ENCODE measurements at regions not wholly inside any gene's neighbourhood (a gene's known extent, or its start where the extent isn't known, plus 50 kb on each side); places are given as distances from the start of the nearest gene placed in this dataset.

DNA sequence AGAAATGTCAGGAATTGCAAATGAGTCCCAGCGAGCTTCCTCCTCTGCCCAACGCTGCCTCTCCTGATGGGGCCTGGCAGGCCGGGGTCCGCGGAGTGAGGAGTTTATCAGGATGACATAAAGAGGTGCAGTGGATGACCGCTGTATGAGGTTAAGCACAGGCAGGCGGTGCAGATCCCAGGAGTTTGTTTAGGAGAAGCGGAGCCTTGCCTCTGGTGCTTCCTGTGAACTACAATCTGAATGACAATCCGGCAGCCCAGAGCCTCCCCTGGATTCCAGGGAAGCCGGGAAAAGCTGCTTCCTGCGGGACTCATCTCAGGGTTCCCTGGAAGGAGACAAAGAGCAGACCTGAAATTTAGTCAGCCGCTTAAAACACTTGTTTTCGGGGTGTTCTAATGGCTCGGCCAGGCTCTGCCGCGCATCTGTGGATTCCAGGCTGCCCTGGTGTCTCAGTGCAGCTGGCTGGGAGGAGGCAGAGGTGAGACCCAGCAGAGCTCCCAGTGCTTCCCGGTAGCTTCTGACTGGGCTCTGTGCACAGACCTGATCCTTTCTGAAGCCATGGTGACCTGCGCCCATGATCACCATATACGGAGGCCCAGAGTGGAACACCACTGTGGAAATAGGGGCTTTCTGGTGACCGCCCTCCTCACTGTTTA lies 69.8 kb upstream of the IRX4 start:
- no peak overlapping the region for H3K27ac ChIP-seq

DNA sequence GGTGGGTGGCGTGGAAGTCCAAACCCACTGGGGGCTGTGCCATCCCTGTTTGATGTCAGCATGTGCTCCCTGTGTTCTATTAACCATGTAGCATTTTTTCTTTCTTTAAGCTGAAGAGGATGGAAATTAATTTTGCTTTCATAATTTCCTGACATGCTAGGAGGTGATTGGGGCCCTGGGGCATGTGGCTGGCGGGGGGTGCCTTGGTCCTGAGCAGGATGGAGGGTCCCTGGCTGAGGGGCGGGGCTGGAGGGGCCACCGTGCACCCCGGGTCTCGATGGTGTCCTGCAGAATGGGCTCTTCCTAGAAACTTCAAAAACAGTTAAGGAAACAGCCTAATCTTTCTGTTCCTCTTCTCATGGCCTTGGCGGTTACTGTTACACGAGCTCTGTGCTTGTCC lies 69.3 kb upstream of the IRX4 start:
- H3K4me1 ChIP-seq, result no peaks in the 10 kb centered on the region
- H3K36me3 ChIP-seq, result no peaks in the 10 kb centered on the region
- no peak overlapping the region for H3K4me3 ChIP-seq
- DNase-seq (no peak), ATAC-seq (no peak)
- no peak overlapping the region for H3K27ac ChIP-seq
- peaks cover 19% of the 10 kb centered on the region for H3K27me3 ChIP-seq (ENCODE audit: low read depth)
- TF ChIP-seq, protein P1, sequence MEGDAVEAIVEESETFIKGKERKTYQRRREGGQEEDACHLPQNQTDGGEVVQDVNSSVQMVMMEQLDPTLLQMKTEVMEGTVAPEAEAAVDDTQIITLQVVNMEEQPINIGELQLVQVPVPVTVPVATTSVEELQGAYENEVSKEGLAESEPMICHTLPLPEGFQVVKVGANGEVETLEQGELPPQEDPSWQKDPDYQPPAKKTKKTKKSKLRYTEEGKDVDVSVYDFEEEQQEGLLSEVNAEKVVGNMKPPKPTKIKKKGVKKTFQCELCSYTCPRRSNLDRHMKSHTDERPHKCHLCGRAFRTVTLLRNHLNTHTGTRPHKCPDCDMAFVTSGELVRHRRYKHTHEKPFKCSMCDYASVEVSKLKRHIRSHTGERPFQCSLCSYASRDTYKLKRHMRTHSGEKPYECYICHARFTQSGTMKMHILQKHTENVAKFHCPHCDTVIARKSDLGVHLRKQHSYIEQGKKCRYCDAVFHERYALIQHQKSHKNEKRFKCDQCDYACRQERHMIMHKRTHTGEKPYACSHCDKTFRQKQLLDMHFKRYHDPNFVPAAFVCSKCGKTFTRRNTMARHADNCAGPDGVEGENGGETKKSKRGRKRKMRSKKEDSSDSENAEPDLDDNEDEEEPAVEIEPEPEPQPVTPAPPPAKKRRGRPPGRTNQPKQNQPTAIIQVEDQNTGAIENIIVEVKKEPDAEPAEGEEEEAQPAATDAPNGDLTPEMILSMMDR (IDR thresholded peaks at IDR 0.05), result no peak
- intact Hi-C loops (cut with DNase I), result no loop called here
- H3K9me3 ChIP-seq, result no peaks in the 10 kb centered on the region

More for the DNA sequence above, 69.8 kb upstream of the IRX4 start:
- no peaks in the 10 kb centered on the region for H3K9me3 ChIP-seq
- H3K36me3 ChIP-seq, result no peaks in the 10 kb centered on the region
- DNase-seq (no peak), ATAC-seq (no peak)
- no peak overlapping the region for H3K4me3 ChIP-seq
- H3K4me1 ChIP-seq, result no peaks in the 10 kb centered on the region
- TF ChIP-seq, protein P1 (IDR thresholded peaks at IDR 0.05), result no peak
- peaks cover 19% of the 10 kb centered on the region for H3K27me3 ChIP-seq (ENCODE audit: low read depth)
- intact Hi-C loops (cut with DNase I), result no loop called here

DNA sequence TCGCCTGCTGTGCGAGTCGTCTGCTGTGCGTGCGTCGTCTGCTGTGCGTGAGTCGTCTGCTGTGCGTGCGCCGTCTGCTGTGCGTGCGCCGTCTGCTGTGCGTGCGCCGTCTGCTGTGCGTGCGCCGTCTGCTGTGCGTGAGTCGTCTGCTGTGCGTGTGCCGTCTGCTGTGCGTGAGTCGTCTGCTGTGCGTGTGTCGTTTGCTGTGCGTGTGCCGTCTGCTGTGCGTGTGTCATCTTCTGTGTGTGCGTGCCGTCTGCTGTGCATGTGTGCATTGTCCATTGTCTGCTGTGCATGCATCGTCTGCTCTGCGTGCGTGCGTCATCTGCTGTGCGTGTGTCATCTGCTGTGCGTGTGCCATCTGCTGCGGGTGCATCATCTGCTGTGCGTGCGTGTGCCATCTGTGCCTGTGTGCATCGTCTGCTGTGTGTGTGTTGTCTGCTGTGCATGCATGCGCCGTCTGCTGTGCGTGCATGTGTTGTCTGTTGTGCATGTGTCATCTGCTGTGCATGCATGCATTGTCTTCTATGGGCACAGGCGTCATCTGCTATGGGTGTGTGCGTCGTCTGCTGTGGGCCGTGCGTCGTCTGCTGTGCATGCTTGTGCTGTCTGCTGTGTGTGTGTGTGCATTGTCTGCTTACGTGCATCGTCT lies 68.6 kb upstream of the IRX4 start:
- no peak for DNase-seq
- H3K36me3 ChIP-seq, result no peaks in the 10 kb centered on the region

DNA sequence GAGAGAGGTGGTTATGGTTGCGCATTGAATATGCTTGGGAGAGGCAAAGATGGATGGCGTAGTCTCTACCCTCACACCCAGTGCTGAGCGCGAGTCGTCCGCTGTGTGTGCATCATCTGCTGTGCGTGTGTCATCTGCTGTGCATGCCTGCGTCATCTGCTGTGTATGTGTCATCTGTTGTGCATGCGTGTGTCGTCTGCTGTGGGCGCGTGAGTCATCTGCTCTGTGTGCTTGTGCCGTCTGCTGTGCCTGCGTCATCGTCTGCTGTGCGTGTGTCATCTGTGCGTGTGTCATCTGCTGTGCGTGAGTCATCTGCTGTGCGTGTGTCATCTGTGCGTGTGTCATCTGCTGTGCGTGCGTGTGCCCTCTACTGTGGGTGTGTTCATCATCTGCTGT lies 68.0 kb upstream of the IRX4 start:
- Histone ChIP-seq H3K27me3 (ENCODE audit: low read depth) (peaks cover 19% of the 10 kb centered on the region), H3K36me3 (no peaks in the 10 kb centered on the region), H3K9me3 (no peaks in the 10 kb centered on the region), H3K27ac (no peak overlapping the region), H3K4me1 (no peaks in the 10 kb centered on the region), H3K4me3 (no peak overlapping the region)
- intact Hi-C loops (cut with DNase I), result no loop called here
- TF ChIP-seq, protein P1 (IDR thresholded peaks at IDR 0.05), result no peak
- ATAC-seq, result no peak
- no peak for DNase-seq

More for the DNA sequence above, 68.6 kb upstream of the IRX4 start:
- TF ChIP-seq, protein P1 (IDR thresholded peaks at IDR 0.05), result no peak
- Histone ChIP-seq H3K9me3 (no peaks in the 10 kb centered on the region), H3K4me3 (no peak overlapping the region), H3K27me3 (ENCODE audit: low read depth) (peaks cover 19% of the 10 kb centered on the region), H3K4me1 (no peaks in the 10 kb centered on the region), H3K27ac (no peak overlapping the region)
- ATAC-seq, result peak in 1 of 2 donors; percentile 11
- intact Hi-C loops (cut with DNase I), result no loop called here

DNA sequence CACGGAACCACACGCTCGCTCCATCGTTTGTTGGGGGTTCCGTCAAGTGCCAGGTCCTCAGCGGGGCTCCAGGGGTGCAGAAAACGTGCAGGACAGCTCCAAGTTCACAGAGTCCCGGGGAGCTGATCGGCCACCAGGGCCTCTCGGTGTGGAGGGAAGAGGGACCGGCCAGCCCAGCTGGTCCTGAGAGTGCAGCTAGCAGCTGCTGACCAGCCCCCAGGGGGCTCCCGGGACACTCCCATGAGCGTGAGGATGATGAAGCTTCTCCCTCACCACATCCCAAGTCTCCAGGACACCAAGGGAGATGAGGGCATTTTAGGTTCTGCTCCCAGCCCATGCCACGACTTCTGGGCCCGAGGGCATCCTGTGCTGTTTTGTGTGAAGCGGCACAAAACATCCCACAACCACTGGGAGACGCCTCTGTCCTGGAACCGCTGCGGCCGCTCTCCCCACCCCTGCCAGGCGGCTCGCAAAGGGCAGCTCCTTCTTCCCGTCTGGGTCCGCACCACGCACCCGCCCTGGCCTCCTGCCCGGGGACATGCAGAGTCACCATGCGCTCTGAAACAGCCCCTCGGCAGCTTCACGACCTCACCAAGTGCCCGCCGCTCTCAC lies 67.5 kb upstream of the IRX4 start:
- ATAC-seq (no peak), DNase-seq (no peak)
- TF ChIP-seq, protein P1 (IDR thresholded peaks at IDR 0.05), result no peak
- H3K4me3 ChIP-seq, result no peak overlapping the region
- no peaks in the 10 kb centered on the region for H3K36me3 ChIP-seq
- peaks cover 19% of the 10 kb centered on the region for H3K27me3 ChIP-seq (ENCODE audit: low read depth)
- intact Hi-C loops (cut with DNase I), result no loop called here
- H3K27ac ChIP-seq, result no peak overlapping the region
- no peaks in the 10 kb centered on the region for H3K9me3 ChIP-seq
- H3K4me1 ChIP-seq, result no peaks in the 10 kb centered on the region

All from lower lobe of right lung (tissue), 2 donors.